Thyroid gland (tissue), 4 donors: ENCODE measurements at regions not wholly inside any gene's neighbourhood (a gene's known extent, or its start where the extent isn't known, plus 50 kb on each side); places are given as distances from the start of the nearest gene placed in this dataset.

Experiments used
- CTCF ChIP-seq, 6 experiments: fragments of 200-600 bp in 3 of 6; fragments of 450-650 bp in 3 of 6; sonication (generic) in 3 of 6; IDR thresholded peaks; one replicate each; pipeline ENCODE4 v1.5.1; 2016 to 2019; ENCODE audit warnings: antibody characterized with exemption in 6 of 6, mild to moderate bottlenecking in 2 of 6, inconsistent platforms in 1 of 6, moderate library complexity in 1 of 6
- POLR2A ChIP-seq, 2 donors: fragments of 450-650 bp; IDR thresholded peaks; one replicate each; pipeline ENCODE4 v1.6.1; 2017; ENCODE audit warnings: antibody characterized with exemption in 2 of 2, mild to moderate bottlenecking in 2 of 2, moderate library complexity in 1 of 2

- TF ChIP-seq CTCF (IDR thresholded peaks at IDR 0.05) (no peak), POLR2A (IDR thresholded peaks at IDR 0.05) (no peak)
These were observed 616.2 kb downstream of the EPM2A start for GRCh38 chr6:145119081-145119480.
